Aorta (tissue), 5 donors: ENCODE measurements at regions not wholly inside any gene's neighbourhood (a gene's known extent, or its start where the extent isn't known, plus 50 kb on each side); places are given as distances from the start of the nearest gene placed in this dataset.
"Not testable (repeated sequence)": the region's sequence is repeated elsewhere in the genome, so short reads cannot be mapped to it uniquely, and the experiment has no call there.

ENCODE experiments used
- ATAC-seq: fragments of 200-7000 bp; cut with Tn5 transposase; one replicate; pipeline ENCODE4 v1.9.1; 2022; ENCODE audit warnings: moderate library complexity; ENCODE audit not compliant: low FRiP score
- DNase-seq, 2 donors: peaks; one replicate each; pipeline ENCODE4 v3.0.0-alpha.2; 2020
- H3K27ac ChIP-seq, 2 donors: one replicate each; pipeline ENCODE4 v1.5.1; 2013; ENCODE audit warnings: low read length in 2 of 2, mild to moderate bottlenecking in 2 of 2, moderate library complexity in 2 of 2, control low read depth in 1 of 2, inconsistent platforms in 1 of 2, low read depth in 1 of 2
- H3K27me3 ChIP-seq, 2 donors: one replicate each; pipeline ENCODE4 v1.6.1; 2013; ENCODE audit warnings: control low read depth in 1 of 2, low read length in 1 of 2, mild to moderate bottlenecking in 1 of 2, moderate library complexity in 1 of 2; ENCODE audit not compliant: insufficient read depth in 2 of 2, control insufficient read depth in 1 of 2
- H3K36me3 ChIP-seq, 2 donors: one replicate each; pipeline ENCODE4 v1.6.1; 2013; ENCODE audit warnings: control low read depth in 1 of 2, low read length in 1 of 2, mild to moderate bottlenecking in 1 of 2; ENCODE audit not compliant: insufficient read depth in 2 of 2, control insufficient read depth in 1 of 2
- H3K4me1 ChIP-seq, 2 donors: one replicate each; pipeline ENCODE4 v1.6.1; 2013; ENCODE audit warnings: low read length in 2 of 2, control low read depth in 1 of 2, mild to moderate bottlenecking in 1 of 2, moderate library complexity in 1 of 2; ENCODE audit not compliant: insufficient read depth in 2 of 2, control insufficient read depth in 1 of 2
- H3K4me3 ChIP-seq, 2 donors: one replicate each; pipeline ENCODE4 v1.5.1; 2013; ENCODE audit warnings: low read length in 2 of 2, control low read depth in 1 of 2, mild to moderate bottlenecking in 1 of 2
- H3K9me3 ChIP-seq: one replicate; pipeline ENCODE4 v1.6.1; 2013; ENCODE audit warnings: mild to moderate bottlenecking, low read length; ENCODE audit not compliant: control insufficient read depth
- WGBS, 2 donors: extraction: QIAGEN DNeasy Blood & Tissue Kit; methylation state at CpG; one replicate each; pipeline ENCODE4 v1.1.7; 2013; 5-methylcytosine and 5-hydroxymethylcytosine counted together
- intact Hi-C, 2 donors: fragments of 100-400 bp; cut with DNase I; formaldehyde crosslinking; loops; one replicate each; pipeline versions ENCODE4 v1.14.2 to v1.15.0; 2022
- donor health status: healthy with polysubstance abuse.
- donor health status: Bipolar disorder and iron deficiency.
- donor health status: DM: no; HTN: no; CAD: no.
- donor health status: DM: no; HTN: no; CAD: no.
- donor health status: DM: yes; HTN: yes; CAD: no.

DNA sequence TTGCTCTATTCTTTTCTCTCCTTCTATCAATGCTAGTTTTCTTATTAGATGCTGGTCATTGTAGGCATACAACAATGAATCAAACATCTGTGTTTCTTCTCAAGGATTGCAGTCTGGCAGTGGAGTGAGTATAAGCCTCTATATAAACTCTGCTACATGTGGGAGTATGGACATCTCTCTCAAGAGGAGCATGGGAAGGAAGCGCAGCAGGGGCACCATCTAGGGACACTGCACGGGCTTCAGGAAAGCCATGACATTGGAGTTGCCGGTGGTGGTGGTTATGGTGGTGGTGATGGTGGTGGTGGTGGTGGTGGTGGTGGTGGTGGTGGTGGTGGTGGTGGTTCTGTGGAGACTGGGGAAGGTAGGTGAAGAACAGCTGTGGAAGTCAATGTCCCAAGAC, 462.6 kb downstream of the RNF144A start:
- no peaks in the 10 kb centered on the region for H3K27me3 ChIP-seq
- DNase-seq, result no peak
- no peak overlapping the region for H3K4me3 ChIP-seq
- H3K4me1 ChIP-seq, result no peaks in the 10 kb centered on the region
- ATAC-seq, result no peak
- 93 to 95% methylated on average over 3 of the region's 3 CpGs for WGBS, 2 donors
- intact Hi-C loops, result no loop called here
- H3K9me3 ChIP-seq, result no peaks in the 10 kb centered on the region
- no peaks in the 10 kb centered on the region for H3K36me3 ChIP-seq
- no peak overlapping the region for H3K27ac ChIP-seq

- Histone ChIP-seq H3K4me3 (no peak overlapping the region), H3K9me3 (no peaks in the 10 kb centered on the region), H3K36me3 (no peaks in the 10 kb centered on the region), H3K27ac (no peak overlapping the region), H3K4me1 (no peaks in the 10 kb centered on the region), H3K27me3 (no peaks in the 10 kb centered on the region)
- 85 to 91% methylated on average over 11 of the region's 11 CpGs for WGBS, 2 donors
- DNase-seq (no peak), ATAC-seq (no peak)
- intact Hi-C loops, result no loop called here
These were observed 467.6 kb downstream of the RNF144A start for GRCh38 chr2:7384773-7385349.

- H3K4me1 ChIP-seq, ATAC-seq, H3K36me3 ChIP-seq, intact Hi-C loops, H3K4me3 ChIP-seq, DNase-seq, H3K9me3 ChIP-seq, H3K27me3 ChIP-seq, H3K27ac ChIP-seq: not testable (repeated sequence)
- WGBS, 2 donors, result 55 to 75% methylated on average over 4 of the region's 4 CpGs
These were observed 473.1 kb downstream of the RNF144A start for GRCh38 chr2:7390311-7390710.

- intact Hi-C loops, result no loop called here
- Histone ChIP-seq H3K9me3 (no peaks in the 10 kb centered on the region), H3K27ac (no peak overlapping the region), H3K36me3 (no peaks in the 10 kb centered on the region), H3K4me1 (no peaks in the 10 kb centered on the region), H3K27me3 (no peaks in the 10 kb centered on the region), H3K4me3 (no peak overlapping the region)
- DNase-seq, result no peak
- 77 to 79% methylated on average over 11 of the region's 11 CpGs for whole genome bisulfite sequencing, 2 donors
- no peak for ATAC-seq
These were observed 475.0 kb downstream of the RNF144A start for GRCh38 chr2:7392076-7392787.

DNA sequence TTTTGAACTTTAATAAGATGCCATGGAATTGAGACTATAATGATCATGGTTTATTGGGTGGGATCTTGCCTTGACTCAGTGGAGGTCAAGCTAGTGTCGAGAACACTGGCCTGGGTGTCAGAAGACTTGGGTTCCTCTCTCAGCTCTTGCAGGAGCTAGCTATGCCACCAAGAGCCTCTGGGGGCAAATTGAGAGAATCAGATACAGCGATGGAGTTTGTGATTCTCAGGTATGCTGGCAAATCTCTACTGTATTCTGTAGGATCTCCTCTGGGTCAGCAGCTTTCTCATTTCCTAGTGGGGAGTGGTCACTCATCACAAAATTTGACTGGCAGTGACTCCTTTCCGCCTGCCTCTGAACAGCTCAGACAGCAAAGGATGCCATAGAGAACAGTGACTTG, 477.0 kb downstream of the RNF144A start:
- Histone ChIP-seq H3K27ac (no peak overlapping the region), H3K27me3 (no peaks in the 10 kb centered on the region), H3K4me3 (no peak overlapping the region), H3K9me3 (no peaks in the 10 kb centered on the region), H3K4me1 (no peaks in the 10 kb centered on the region), H3K36me3 (no peaks in the 10 kb centered on the region)
- DNase-seq (no peak), ATAC-seq (no peak)
- intact Hi-C loops, result no loop called here
- 91% methylated on average over 3 of the region's 3 CpGs for WGBS, 2 donors

GRCh38 chr2:7400628-7401027, 483.4 kb downstream of the RNF144A start:
- WGBS, 2 donors, result 71 to 78% methylated on average over 4 of the region's 4 CpGs
- no peak for DNase-seq
- no peaks in the 10 kb centered on the region for H3K4me1 ChIP-seq
- no peaks in the 10 kb centered on the region for H3K36me3 ChIP-seq
- no peak for ATAC-seq
- H3K9me3 ChIP-seq, result no peaks in the 10 kb centered on the region
- no peak overlapping the region for H3K27ac ChIP-seq
- H3K27me3 ChIP-seq, result no peaks in the 10 kb centered on the region
- intact Hi-C loops, result loop anchor here in 1 of 2 donors (10.0 kb wide), 1 partner anchor 146 kb away; no protein-coding TSS in a partner anchor
- no peak overlapping the region for H3K4me3 ChIP-seq

GRCh38 chr2:7403092-7403775, 486.0 kb downstream of the RNF144A start:
- Histone ChIP-seq H3K27me3 (no peaks in the 10 kb centered on the region), H3K36me3 (no peaks in the 10 kb centered on the region), H3K9me3 (no peaks in the 10 kb centered on the region), H3K4me3 (no peak overlapping the region), H3K27ac (no peak overlapping the region), H3K4me1 (no peaks in the 10 kb centered on the region)
- ATAC-seq, result no peak
- 97 to 98% methylated on average over 6 of the region's 6 CpGs for WGBS, 2 donors
- no peak for DNase-seq
- intact Hi-C loops, result loop anchor here in 1 of 2 donors (10.0 kb wide), 1 partner anchor 148 kb away; no protein-coding TSS in a partner anchor

GRCh38 chr2:7405861-7406715, 488.9 kb downstream of the RNF144A start:
- intact Hi-C loops, result loop anchor here in 1 of 2 donors (10.0 kb wide), 1 partner anchor 151 kb away; no protein-coding TSS in a partner anchor

More at GRCh38 chr2:7405861-7406715, 488.9 kb downstream of the RNF144A start:
- ATAC-seq (no peak), DNase-seq (no peak)
- no peak overlapping the region for H3K4me3 ChIP-seq
- 42% methylated on average over 9 of the region's 9 CpGs for WGBS, 2 donors
- H3K4me1 ChIP-seq, result no peaks in the 10 kb centered on the region
- no peak overlapping the region for H3K27ac ChIP-seq
- no peaks in the 10 kb centered on the region for H3K36me3 ChIP-seq
- no peaks in the 10 kb centered on the region for H3K9me3 ChIP-seq
- H3K27me3 ChIP-seq, result no peaks in the 10 kb centered on the region
